ENCODE measurements at regions not wholly inside any gene's neighbourhood (a gene's known extent, or its start where the extent isn't known, plus 50 kb on each side); places are given as distances from the start of the nearest gene placed in this dataset.
"Not testable (repeated sequence)": the region's sequence is repeated elsewhere in the genome, so short reads cannot be mapped to it uniquely, and the experiment has no call there.

- no peak for DNase-seq
Measured at GRCh38 chr19:28103921-28104320, 1109.0 kb downstream of the UQCRFS1 start.

GRCh38 chr19:28084659-28085157 is 1128.2 kb downstream of the UQCRFS1 start:
- DNase-seq: not testable (repeated sequence)

GRCh38 chr19:28076628-28077027 is 1136.3 kb downstream of the UQCRFS1 start:
- DNase-seq: no peak

- no peak for DNase-seq
Measured at GRCh38 chr19:28075229-28075628, 1137.7 kb downstream of the UQCRFS1 start.

GRCh38 chr19:28074773-28075172 is 1138.2 kb downstream of the UQCRFS1 start:
- DNase-seq: no peak

GRCh38 chr19:28067882-28068281 is 1145.1 kb downstream of the UQCRFS1 start:
- DNase-seq: no peak

- DNase-seq: no peak
Measured at GRCh38 chr19:28066988-28067387, 1146.0 kb downstream of the UQCRFS1 start.

GRCh38 chr19:28066161-28066560 is 1146.8 kb downstream of the UQCRFS1 start:
- DNase-seq: no peak

GRCh38 chr19:28065026-28065425 is 1147.9 kb downstream of the UQCRFS1 start:
- peak; percentile 2 for DNase-seq

- DNase-seq: no peak
Measured at GRCh38 chr19:28063702-28064101, 1149.2 kb downstream of the UQCRFS1 start.

GRCh38 chr19:28061111-28061510 is 1151.8 kb downstream of the UQCRFS1 start:
- no peak for DNase-seq

GRCh38 chr19:28057026-28057425 is 1155.9 kb downstream of the UQCRFS1 start:
- not testable (repeated sequence) for DNase-seq

GRCh38 chr19:28051047-28051446 is 1161.9 kb downstream of the UQCRFS1 start:
- no peak for DNase-seq

GRCh38 chr19:28049875-28050274 is 1163.1 kb downstream of the UQCRFS1 start:
- no peak for DNase-seq

- DNase-seq: no peak
Measured at GRCh38 chr19:28046932-28047331, 1166.0 kb downstream of the UQCRFS1 start.

- no peak for DNase-seq
Measured at GRCh38 chr19:28045621-28046020, 1167.3 kb downstream of the UQCRFS1 start.

- no peak for DNase-seq
Measured at GRCh38 chr19:28044477-28044876, 1168.5 kb downstream of the UQCRFS1 start.

- no peak for DNase-seq
Measured at GRCh38 chr19:28042516-28042915, 1170.4 kb downstream of the UQCRFS1 start.

- no peak for DNase-seq
Measured at GRCh38 chr19:28039677-28040381, 1173.1 kb downstream of the UQCRFS1 start.

- DNase-seq: no peak
Measured at GRCh38 chr19:28037186-28037585, 1175.8 kb downstream of the UQCRFS1 start.

GRCh38 chr19:28036486-28036885 is 1176.5 kb downstream of the UQCRFS1 start:
- no peak for DNase-seq

- no peak for DNase-seq
Measured at GRCh38 chr19:28034936-28035335, 1178.0 kb downstream of the UQCRFS1 start.

GRCh38 chr19:28028881-28029444 is 1184.0 kb downstream of the UQCRFS1 start:
- no peak for DNase-seq

- peak; percentile 1 for DNase-seq
Measured at GRCh38 chr19:28027116-28027515, 1185.8 kb downstream of the UQCRFS1 start.

- no peak for DNase-seq
Measured at GRCh38 chr19:28026636-28027035, 1186.3 kb downstream of the UQCRFS1 start.
